Fibroblast of lung (primary cell): ENCODE measurements at regions not wholly inside any gene's neighbourhood (a gene's known extent, or its start where the extent isn't known, plus 50 kb on each side); places are given as distances from the start of the nearest gene placed in this dataset.

Source experiments
- DNase-seq, 2 donors: peaks; one replicate each; pipeline versions ENCODE4 v3.0.0 to v3.0.0-alpha.2; 2010; ENCODE audit warnings: low read depth in 2 of 2
- H2AFZ ChIP-seq: 2 replicates; pipeline ENCODE4 v1.5.1; 2012; ENCODE audit warnings: low read length, control low read depth, inconsistent platforms
- H3K27ac ChIP-seq: 2 replicates; pipeline ENCODE4 v1.5.1; 2011; ENCODE audit warnings: low read length, control low read depth; ENCODE audit not compliant: insufficient read depth
- H3K27me3 ChIP-seq: 2 replicates; pipeline ENCODE4 v1.5.1; 2011; ENCODE audit warnings: mild to moderate bottlenecking, low read length; ENCODE audit not compliant: control insufficient read depth, insufficient read depth
- H3K36me3 ChIP-seq: 2 replicates; pipeline ENCODE4 v1.5.1; 2011; ENCODE audit warnings: low read length; ENCODE audit not compliant: control insufficient read depth, insufficient read depth
- H3K4me1 ChIP-seq: 2 replicates; pipeline ENCODE4 v1.5.1; 2011; ENCODE audit warnings: low read length; ENCODE audit not compliant: control insufficient read depth, insufficient read depth; ENCODE audit errors: extremely low read depth
- H3K4me2 ChIP-seq: 2 replicates; pipeline ENCODE4 v1.5.1; 2011; ENCODE audit warnings: low read length, control low read depth; ENCODE audit not compliant: insufficient read depth; ENCODE audit errors: extremely low read depth
- H3K4me3 ChIP-seq, 4 experiments: fragments of 200-600 bp in 1 of 4; sonication (generic) in 1 of 4; replicated peaks in 1 of 4; 2 replicates each; pipeline ENCODE4 v1.5.1; 2011 to 2016; ENCODE audit warnings: low read length in 4 of 4, low read depth in 3 of 4, mild to moderate bottlenecking in 3 of 4, control low read depth in 2 of 4, inconsistent platforms in 1 of 4, mixed read lengths in 1 of 4; ENCODE audit not compliant: insufficient read depth in 1 of 4; ENCODE audit errors: control extremely low read depth in 1 of 4
- H3K79me2 ChIP-seq: 2 replicates; pipeline ENCODE4 v1.5.1; 2012; ENCODE audit warnings: mild to moderate bottlenecking, low read length, inconsistent platforms; ENCODE audit not compliant: control insufficient read depth, insufficient read depth
- H3K9ac ChIP-seq: 2 replicates; pipeline ENCODE4 v1.5.1; 2011; ENCODE audit warnings: mild to moderate bottlenecking, low read length, control low read depth; ENCODE audit not compliant: insufficient read depth
- H3K9me3 ChIP-seq: 2 replicates; pipeline ENCODE4 v1.5.1; 2012; ENCODE audit warnings: low read depth, low read length; ENCODE audit not compliant: control insufficient read depth, insufficient read depth
- H4K20me1 ChIP-seq: 2 replicates; pipeline ENCODE4 v1.5.1; 2011; ENCODE audit warnings: low read length; ENCODE audit not compliant: control insufficient read depth, insufficient read depth; ENCODE audit errors: extremely low read depth
- EZH2 ChIP-seq: IDR thresholded peaks from 2 replicates; pipeline ENCODE4 v1.5.1; 2012; ENCODE audit warnings: low read length, control low read depth, mild to moderate bottlenecking; ENCODE audit errors: missing control alignments
- TF ChIP-seq, protein P1 (sequence below), 2 donors: IDR thresholded peaks in 1 of 2; conservative IDR thresholded peaks in 1 of 2; 1 replicate in 1 of 2; 2 replicates in 1 of 2; pipeline ENCODE4 v1.5.1; 2011 to 2012; ENCODE audit warnings: low read length in 2 of 2, control low read depth in 1 of 2, inconsistent platforms in 1 of 2, low read depth in 1 of 2, mild to moderate bottlenecking in 1 of 2

DNA sequence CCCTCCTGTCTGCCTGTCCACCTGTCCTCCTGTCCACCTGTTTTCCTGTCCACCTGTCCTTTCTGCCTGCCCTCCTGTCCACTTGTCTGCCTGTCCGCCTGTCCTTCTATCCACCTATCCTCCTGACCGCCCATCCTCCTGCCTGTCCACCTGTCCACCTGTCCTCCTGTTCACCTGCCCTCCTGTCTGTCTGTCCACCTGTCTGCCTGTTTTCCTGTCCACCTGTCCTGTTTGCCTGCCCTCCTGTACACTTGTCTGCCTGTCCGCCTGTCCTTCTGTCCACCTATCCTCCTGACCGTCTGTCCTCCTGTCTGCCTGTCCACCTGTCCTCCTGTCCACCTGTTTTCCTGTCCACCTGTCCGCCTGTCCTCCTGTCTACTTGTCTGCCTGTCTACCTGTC lies 682.8 kb downstream of the TBC1D22A start:
- Histone ChIP-seq H4K20me1 (no peaks in the 10 kb centered on the region), H3K27ac (no peak overlapping the region), H3K4me2 (no peak overlapping the region), H3K9ac (no peak overlapping the region), H3K36me3 (no peaks in the 10 kb centered on the region), H3K79me2 (no peaks in the 10 kb centered on the region), H3K4me1 (no peaks in the 10 kb centered on the region), H3K27me3 (no peaks in the 10 kb centered on the region), H3K9me3 (no peaks in the 10 kb centered on the region), H2AFZ (no peak overlapping the region), H3K4me3 (no peak overlapping the region)
- DNase-seq = no peak
- TF ChIP-seq EZH2 = no peak
- TF ChIP-seq, protein P1, sequence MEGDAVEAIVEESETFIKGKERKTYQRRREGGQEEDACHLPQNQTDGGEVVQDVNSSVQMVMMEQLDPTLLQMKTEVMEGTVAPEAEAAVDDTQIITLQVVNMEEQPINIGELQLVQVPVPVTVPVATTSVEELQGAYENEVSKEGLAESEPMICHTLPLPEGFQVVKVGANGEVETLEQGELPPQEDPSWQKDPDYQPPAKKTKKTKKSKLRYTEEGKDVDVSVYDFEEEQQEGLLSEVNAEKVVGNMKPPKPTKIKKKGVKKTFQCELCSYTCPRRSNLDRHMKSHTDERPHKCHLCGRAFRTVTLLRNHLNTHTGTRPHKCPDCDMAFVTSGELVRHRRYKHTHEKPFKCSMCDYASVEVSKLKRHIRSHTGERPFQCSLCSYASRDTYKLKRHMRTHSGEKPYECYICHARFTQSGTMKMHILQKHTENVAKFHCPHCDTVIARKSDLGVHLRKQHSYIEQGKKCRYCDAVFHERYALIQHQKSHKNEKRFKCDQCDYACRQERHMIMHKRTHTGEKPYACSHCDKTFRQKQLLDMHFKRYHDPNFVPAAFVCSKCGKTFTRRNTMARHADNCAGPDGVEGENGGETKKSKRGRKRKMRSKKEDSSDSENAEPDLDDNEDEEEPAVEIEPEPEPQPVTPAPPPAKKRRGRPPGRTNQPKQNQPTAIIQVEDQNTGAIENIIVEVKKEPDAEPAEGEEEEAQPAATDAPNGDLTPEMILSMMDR (conservative IDR thresholded peaks at IDR 0.05 in 1 of 2, IDR thresholded peaks at IDR 0.05 in 1 of 2; ENCODE audit: low read depth in 1 of 2, low read length in 2 of 2) = no peak

DNA sequence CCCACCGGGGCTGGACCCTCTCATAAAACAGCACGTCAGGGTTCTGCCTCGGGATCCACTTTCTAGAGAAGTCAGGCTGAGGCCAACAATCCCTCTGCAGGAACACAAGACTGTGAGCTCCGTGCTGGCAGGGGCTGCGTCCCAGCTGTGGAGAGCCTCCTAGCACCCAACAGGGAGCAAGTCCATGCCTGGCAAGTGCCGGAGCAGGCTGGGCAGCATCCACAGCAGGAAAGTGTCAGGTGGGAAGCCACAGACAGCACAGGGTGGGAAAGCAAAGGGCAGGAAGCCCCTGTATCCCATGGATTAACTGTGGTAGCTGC lies 682.3 kb downstream of the TBC1D22A start:
- no peaks in the 10 kb centered on the region for H3K36me3 ChIP-seq
- no peak overlapping the region for H3K4me2 ChIP-seq
- H3K4me1 ChIP-seq = no peaks in the 10 kb centered on the region
- H3K27me3 ChIP-seq = no peaks in the 10 kb centered on the region
- H4K20me1 ChIP-seq = no peaks in the 10 kb centered on the region
- no peak overlapping the region for H2AFZ ChIP-seq
- H3K79me2 ChIP-seq = no peaks in the 10 kb centered on the region
- no peak overlapping the region for H3K4me3 ChIP-seq
- no peak for DNase-seq
- H3K9me3 ChIP-seq = no peaks in the 10 kb centered on the region
- TF ChIP-seq, protein P1 (conservative IDR thresholded peaks at IDR 0.05 in 1 of 2, IDR thresholded peaks at IDR 0.05 in 1 of 2; ENCODE audit: low read depth in 1 of 2, low read length in 2 of 2) = no peak
- TF ChIP-seq EZH2 = no peak
- no peak overlapping the region for H3K9ac ChIP-seq
- no peak overlapping the region for H3K27ac ChIP-seq

DNA sequence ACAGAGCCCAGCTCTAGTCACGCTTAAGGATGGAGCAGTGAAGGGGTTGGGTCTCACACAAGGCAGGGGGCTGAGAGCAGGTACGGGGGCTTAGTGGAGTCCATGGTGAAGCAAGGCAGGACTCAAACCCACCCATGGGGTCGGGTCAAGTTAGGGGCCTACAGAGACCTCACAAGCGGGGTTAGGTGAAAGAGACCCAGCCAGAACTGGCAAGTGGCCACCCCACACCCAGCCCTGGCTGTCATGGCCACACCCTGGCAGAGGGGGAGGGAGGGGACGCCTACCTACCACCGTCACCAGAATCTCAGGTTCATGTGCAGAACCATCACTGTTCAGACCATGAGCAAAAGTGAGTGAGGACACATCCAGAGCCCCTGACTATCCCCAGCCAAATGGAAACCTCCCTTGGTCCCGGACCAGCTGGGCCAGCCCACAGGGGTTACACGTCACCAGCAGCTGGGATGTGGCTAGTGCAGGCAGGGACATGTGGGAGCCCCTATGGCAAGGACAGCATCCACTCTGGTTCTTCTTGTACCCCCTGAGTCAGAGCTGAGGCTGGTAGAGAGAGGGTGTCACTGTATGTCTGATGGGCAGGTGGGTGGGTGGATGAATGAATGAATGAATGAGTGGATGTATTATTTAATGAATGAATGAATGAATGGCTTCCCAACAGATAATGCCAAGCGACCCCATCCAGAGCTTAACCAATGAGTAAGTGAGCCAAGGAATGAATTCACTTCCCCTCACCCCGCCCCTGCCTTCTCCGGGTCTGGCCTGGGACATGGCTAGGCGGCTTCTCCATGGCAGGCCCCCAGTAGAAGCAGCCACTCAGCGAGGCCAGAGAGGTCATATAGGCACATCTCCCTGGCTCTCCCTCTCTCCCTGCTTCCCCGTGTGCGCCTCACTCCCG lies 681.6 kb downstream of the TBC1D22A start:
- H4K20me1 ChIP-seq = no peaks in the 10 kb centered on the region
- no peaks in the 10 kb centered on the region for H3K27me3 ChIP-seq
- H3K36me3 ChIP-seq = no peaks in the 10 kb centered on the region
- H2AFZ ChIP-seq = no peak overlapping the region
- TF ChIP-seq EZH2 = no peak
- TF ChIP-seq, protein P1 (conservative IDR thresholded peaks at IDR 0.05 in 1 of 2, IDR thresholded peaks at IDR 0.05 in 1 of 2; ENCODE audit: low read depth in 1 of 2, low read length in 2 of 2) = no peak
- no peaks in the 10 kb centered on the region for H3K9me3 ChIP-seq
- H3K9ac ChIP-seq = no peak overlapping the region
- H3K27ac ChIP-seq = no peak overlapping the region
- no peaks in the 10 kb centered on the region for H3K4me1 ChIP-seq
- no peak for DNase-seq
- H3K4me3 ChIP-seq = no peak overlapping the region
- H3K4me2 ChIP-seq = no peak overlapping the region
- no peaks in the 10 kb centered on the region for H3K79me2 ChIP-seq
